ENCODE measurements at regions not wholly inside any gene's neighbourhood (a gene's known extent, or its start where the extent isn't known, plus 50 kb on each side); places are given as distances from the start of the nearest gene placed in this dataset.

GRCh38 chr5:117100176-117100575 is 525.6 kb upstream of the SEMA6A start:
- no peak for DNase-seq

- DNase-seq = no peak
Measured at GRCh38 chr5:117098094-117098493, 523.5 kb upstream of the SEMA6A start.

GRCh38 chr5:117095346-117096332 is 521.0 kb upstream of the SEMA6A start:
- peak; percentile 11 to 79 (median 36) for DNase-seq

- no peak for DNase-seq
Measured at GRCh38 chr5:117094114-117094815, 519.6 kb upstream of the SEMA6A start.

GRCh38 chr5:117093653-117094052 is 519.0 kb upstream of the SEMA6A start:
- DNase-seq = no peak

GRCh38 chr5:117089001-117089400 is 514.4 kb upstream of the SEMA6A start:
- no peak for DNase-seq

GRCh38 chr5:117088176-117088575 is 513.6 kb upstream of the SEMA6A start:
- no peak for DNase-seq

GRCh38 chr5:117084067-117084466 is 509.4 kb upstream of the SEMA6A start:
- DNase-seq = peak in 1 of 3 experiments; percentile 1

- no peak for DNase-seq
Measured at GRCh38 chr5:117082977-117083376, 508.4 kb upstream of the SEMA6A start.

- peak in 2 of 3 experiments; percentile 3 to 12 for DNase-seq
Measured at GRCh38 chr5:117077142-117077541, 502.5 kb upstream of the SEMA6A start.

GRCh38 chr5:117072439-117072838 is 497.8 kb upstream of the SEMA6A start:
- DNase-seq = no peak

GRCh38 chr5:117065800-117066199 is 491.2 kb upstream of the SEMA6A start:
- DNase-seq = no peak

- no peak for DNase-seq
Measured at GRCh38 chr5:117065161-117065560, 490.5 kb upstream of the SEMA6A start.

GRCh38 chr5:117060099-117060498 is 485.5 kb upstream of the SEMA6A start:
- no peak for DNase-seq

GRCh38 chr5:117058740-117059139 is 484.1 kb upstream of the SEMA6A start:
- DNase-seq = no peak

GRCh38 chr5:117055517-117055916 is 480.9 kb upstream of the SEMA6A start:
- no peak for DNase-seq

GRCh38 chr5:117054911-117055310 is 480.3 kb upstream of the SEMA6A start:
- peak in 2 of 3 experiments; percentile 38 to 76 for DNase-seq

- DNase-seq = no peak
Measured at GRCh38 chr5:117054141-117054540, 479.5 kb upstream of the SEMA6A start.

- no peak for DNase-seq
Measured at GRCh38 chr5:117041926-117042595, 467.4 kb upstream of the SEMA6A start.

GRCh38 chr5:117039035-117039434 is 464.4 kb upstream of the SEMA6A start:
- no peak for DNase-seq

- no peak for DNase-seq
Measured at GRCh38 chr5:117027384-117027783, 452.8 kb upstream of the SEMA6A start.

- DNase-seq = no peak
Measured at GRCh38 chr5:117020999-117021398, 446.4 kb upstream of the SEMA6A start.

GRCh38 chr5:117013280-117013877 is 438.8 kb upstream of the SEMA6A start:
- peak in 2 of 3 experiments; percentile 51 to 64 for DNase-seq

All from NCI-H1417 (cell line).